HFFc6 (cell line): ENCODE measurements at regions not wholly inside any gene's neighbourhood (a gene's known extent, or its start where the extent isn't known, plus 50 kb on each side); places are given as distances from the start of the nearest gene placed in this dataset.

ENCODE experiments used
- DNase-seq: peaks from one replicate; pipeline ENCODE4 v3.0.0-alpha.2; 2018
- H3K27ac Mint-ChIP-seq: 2 replicates; pipeline ENCODE4 v1.8.0; 2020; ENCODE audit warnings: mild to moderate bottlenecking, mixed read lengths
- H3K27me3 Mint-ChIP-seq: 2 replicates; pipeline ENCODE4 v1.8.0; 2021; ENCODE audit warnings: mild to moderate bottlenecking, moderate library complexity, mixed read lengths; ENCODE audit not compliant: insufficient read depth
- H3K36me3 Mint-ChIP-seq: 2 replicates; pipeline ENCODE4 v1.8.0; 2021; ENCODE audit warnings: low read depth, mixed read lengths
- H3K4me1 Mint-ChIP-seq: 2 replicates; pipeline ENCODE4 v1.8.0; 2020; ENCODE audit warnings: low read depth, mixed read lengths
- H3K4me3 Mint-ChIP-seq: 2 replicates; pipeline ENCODE4 v1.8.0; 2020; ENCODE audit warnings: mild to moderate bottlenecking, moderate library complexity, mixed read lengths
- H3K9me3 Mint-ChIP-seq: 2 replicates; pipeline ENCODE4 v1.8.0; 2020; ENCODE audit warnings: mild to moderate bottlenecking, mixed read lengths
- CTCF ChIP-seq: fragments of 200-600 bp; sonication (generic); IDR thresholded peaks from 2 replicates; pipeline ENCODE4 v1.5.0; 2021; ENCODE audit warnings: antibody characterized with exemption, mild to moderate bottlenecking

GRCh38 chr11:36729825-36730224, 131.8 kb upstream of the RAG2 start:
- Mint-ChIP-seq H3K9me3 (no peaks in the 10 kb centered on the region), H3K27ac (no peak overlapping the region), H3K36me3 (no peaks in the 10 kb centered on the region), H3K4me1 (no peaks in the 10 kb centered on the region), H3K4me3 (no peak overlapping the region), H3K27me3 (no peaks in the 10 kb centered on the region; the same call in 1 of the 2 replicates)
- no peak for TF ChIP-seq CTCF
- DNase-seq: no peak

- Mint-ChIP-seq H3K27me3 (peaks cover 2% of the 10 kb centered on the region; the same call in 1 of the 2 replicates), H3K27ac (no peak overlapping the region), H3K4me1 (no peaks in the 10 kb centered on the region), H3K36me3 (no peaks in the 10 kb centered on the region), H3K9me3 (no peaks in the 10 kb centered on the region), H3K4me3 (no peak overlapping the region)
- DNase-seq: no peak
- no peak for TF ChIP-seq CTCF
Observed at GRCh38 chr11:36726420-36726819, 128.4 kb upstream of the RAG2 start.

- no peak for DNase-seq
- Mint-ChIP-seq H3K9me3 (no peaks in the 10 kb centered on the region), H3K27me3 (peaks cover 3% of the 10 kb centered on the region), H3K36me3 (no peaks in the 10 kb centered on the region), H3K27ac (no peak overlapping the region), H3K4me1 (no peaks in the 10 kb centered on the region), H3K4me3 (no peak overlapping the region)
- TF ChIP-seq CTCF: no peak
Observed at GRCh38 chr11:36724742-36725385, 126.8 kb upstream of the RAG2 start.

- Mint-ChIP-seq H3K4me3 (no peak overlapping the region), H3K4me1 (no peaks in the 10 kb centered on the region), H3K36me3 (no peaks in the 10 kb centered on the region), H3K27me3 (peaks cover 6% of the 10 kb centered on the region), H3K9me3 (no peaks in the 10 kb centered on the region), H3K27ac (no peak overlapping the region)
- DNase-seq: no peak
- TF ChIP-seq CTCF: no peak
Observed at GRCh38 chr11:36722421-36722820, 124.4 kb upstream of the RAG2 start.

- H3K27ac Mint-ChIP-seq: no peak overlapping the region
- DNase-seq: no peak
- H3K27me3 Mint-ChIP-seq: peaks cover 6% of the 10 kb centered on the region
- no peak for TF ChIP-seq CTCF
- no peaks in the 10 kb centered on the region for H3K9me3 Mint-ChIP-seq
- H3K4me1 Mint-ChIP-seq: no peaks in the 10 kb centered on the region
- no peaks in the 10 kb centered on the region for H3K36me3 Mint-ChIP-seq
- H3K4me3 Mint-ChIP-seq: no peak overlapping the region
Observed at GRCh38 chr11:36719358-36720107, 121.5 kb upstream of the RAG2 start.
